Liver (tissue), 3 donors: ENCODE measurements at regions not wholly inside any gene's neighbourhood (a gene's known extent, or its start where the extent isn't known, plus 50 kb on each side); places are given as distances from the start of the nearest gene placed in this dataset.

Source experiments
- CTCF ChIP-seq: fragments of 150-350 bp; IDR thresholded peaks from 2 replicates; pipeline ENCODE4 v1.5.1; 2017; ENCODE audit warnings: improper control_type of control experiment, low read depth, low read length; ENCODE audit not compliant: missing input control
- EGR1 ChIP-seq, 2 donors: IDR thresholded peaks; 2 replicates each; pipeline ENCODE4 v1.6.1; 2016 to 2018; ENCODE audit warnings: antibody characterized with exemption in 2 of 2, low read depth in 2 of 2
- FOXA1 ChIP-seq: IDR thresholded peaks from 2 replicates; pipeline ENCODE4 v1.6.1; 2016; ENCODE audit warnings: antibody characterized with exemption
- GABPA ChIP-seq, 2 donors: IDR thresholded peaks in 1 of 2; conservative IDR thresholded peaks in 1 of 2; 2 replicates each; pipeline ENCODE4 v1.6.1; 2016; ENCODE audit warnings: antibody characterized with exemption in 2 of 2, mild to moderate bottlenecking in 1 of 2, moderate library complexity in 1 of 2
- JUND ChIP-seq, 2 donors: IDR thresholded peaks; 2 replicates each; pipeline ENCODE4 v1.6.1; 2016; ENCODE audit warnings: antibody characterized with exemption in 2 of 2
- SP1 ChIP-seq: IDR thresholded peaks from 2 replicates; pipeline ENCODE4 v1.6.1; 2018; ENCODE audit warnings: antibody characterized with exemption, mild to moderate bottlenecking
- TAF1 ChIP-seq: conservative IDR thresholded peaks from 2 replicates; pipeline ENCODE4 v1.6.1; 2016; ENCODE audit warnings: antibody characterized with exemption, mild to moderate bottlenecking
- YY1 ChIP-seq: IDR thresholded peaks from 2 replicates; pipeline ENCODE4 v1.6.1; 2016; ENCODE audit warnings: antibody characterized with exemption, mild to moderate bottlenecking
- TF ChIP-seq, protein P1 (sequence below): IDR thresholded peaks from 2 replicates; pipeline ENCODE4 v1.6.1; 2016; ENCODE audit warnings: antibody characterized with exemption
- TF ChIP-seq, protein P2 (sequence below): IDR thresholded peaks from 2 replicates; pipeline ENCODE4 v1.6.1; 2016; ENCODE audit warnings: antibody characterized with exemption, mild to moderate bottlenecking
- donor health status: healthy.
- donor health status: healthy.

DNA sequence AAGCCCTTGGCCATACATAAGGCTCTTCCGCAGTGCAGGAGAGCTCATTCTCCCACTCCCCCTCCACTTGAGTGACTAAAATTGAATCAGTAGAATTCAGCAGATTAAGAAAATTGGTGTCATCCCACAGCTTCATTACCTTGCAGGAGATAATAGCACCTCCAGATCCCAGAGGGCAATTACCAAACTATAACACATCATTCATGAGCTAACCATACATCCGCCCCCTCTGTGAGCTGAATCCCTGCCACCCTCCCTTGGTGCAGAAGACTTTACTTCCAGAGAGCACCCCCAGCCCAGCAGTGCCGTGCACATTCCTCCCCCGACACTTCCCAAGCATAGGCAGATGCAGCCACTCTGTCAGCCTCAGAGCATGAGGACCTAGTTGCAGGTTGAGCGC is 496.5 kb upstream of the B3GAT1 start:
- TF ChIP-seq CTCF (no peak), GABPA (IDR thresholded peaks at IDR 0.05 in 1 of 2, conservative IDR thresholded peaks at IDR 0.05 in 1 of 2) (no peak), SP1 (no peak), JUND (IDR thresholded peaks at IDR 0.05) (no peak), TAF1 (no peak), EGR1 (IDR thresholded peaks at IDR 0.05; ENCODE audit: low read depth in 2 of 2) (no peak), FOXA1 (no peak), YY1 (no peak)
- TF ChIP-seq, protein P1, sequence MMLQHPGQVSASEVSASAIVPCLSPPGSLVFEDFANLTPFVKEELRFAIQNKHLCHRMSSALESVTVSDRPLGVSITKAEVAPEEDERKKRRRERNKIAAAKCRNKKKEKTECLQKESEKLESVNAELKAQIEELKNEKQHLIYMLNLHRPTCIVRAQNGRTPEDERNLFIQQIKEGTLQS, result no peak
- TF ChIP-seq, protein P2, sequence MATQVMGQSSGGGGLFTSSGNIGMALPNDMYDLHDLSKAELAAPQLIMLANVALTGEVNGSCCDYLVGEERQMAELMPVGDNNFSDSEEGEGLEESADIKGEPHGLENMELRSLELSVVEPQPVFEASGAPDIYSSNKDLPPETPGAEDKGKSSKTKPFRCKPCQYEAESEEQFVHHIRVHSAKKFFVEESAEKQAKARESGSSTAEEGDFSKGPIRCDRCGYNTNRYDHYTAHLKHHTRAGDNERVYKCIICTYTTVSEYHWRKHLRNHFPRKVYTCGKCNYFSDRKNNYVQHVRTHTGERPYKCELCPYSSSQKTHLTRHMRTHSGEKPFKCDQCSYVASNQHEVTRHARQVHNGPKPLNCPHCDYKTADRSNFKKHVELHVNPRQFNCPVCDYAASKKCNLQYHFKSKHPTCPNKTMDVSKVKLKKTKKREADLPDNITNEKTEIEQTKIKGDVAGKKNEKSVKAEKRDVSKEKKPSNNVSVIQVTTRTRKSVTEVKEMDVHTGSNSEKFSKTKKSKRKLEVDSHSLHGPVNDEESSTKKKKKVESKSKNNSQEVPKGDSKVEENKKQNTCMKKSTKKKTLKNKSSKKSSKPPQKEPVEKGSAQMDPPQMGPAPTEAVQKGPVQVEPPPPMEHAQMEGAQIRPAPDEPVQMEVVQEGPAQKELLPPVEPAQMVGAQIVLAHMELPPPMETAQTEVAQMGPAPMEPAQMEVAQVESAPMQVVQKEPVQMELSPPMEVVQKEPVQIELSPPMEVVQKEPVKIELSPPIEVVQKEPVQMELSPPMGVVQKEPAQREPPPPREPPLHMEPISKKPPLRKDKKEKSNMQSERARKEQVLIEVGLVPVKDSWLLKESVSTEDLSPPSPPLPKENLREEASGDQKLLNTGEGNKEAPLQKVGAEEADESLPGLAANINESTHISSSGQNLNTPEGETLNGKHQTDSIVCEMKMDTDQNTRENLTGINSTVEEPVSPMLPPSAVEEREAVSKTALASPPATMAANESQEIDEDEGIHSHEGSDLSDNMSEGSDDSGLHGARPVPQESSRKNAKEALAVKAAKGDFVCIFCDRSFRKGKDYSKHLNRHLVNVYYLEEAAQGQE, result no peak
